Endothelial cell of umbilical vein (primary cell): ENCODE measurements at regions not wholly inside any gene's neighbourhood (a gene's known extent, or its start where the extent isn't known, plus 50 kb on each side); places are given as distances from the start of the nearest gene placed in this dataset.

Source experiments
- BruUV-seq: library from RNA; stranded (reverse); fragments of 400-500 nt; replicated peaks from 2 replicates; lab custom pipeline; 2021; lab: Mats Ljungman, UMichigan
- CTCF ChIA-PET: fragments of 300-600, 350-600 bp; sonication (Branson Sonifier 250); formaldehyde crosslinking; loops from one replicate; lab custom pipeline; 2021; ENCODE audit warnings: antibody characterized with exemption, inconsistent platforms; lab: Charles Lee
- POLR2A ChIA-PET: fragments of 300-600, 350-600 bp; sonication (Branson Sonifier 250); formaldehyde crosslinking; loops from one replicate; lab custom pipeline; 2021; ENCODE audit warnings: antibody characterized with exemption, inconsistent platforms; lab: Charles Lee
- DNase-seq: peaks from one replicate; pipeline ENCODE4 v3.0.0-alpha.2; 2011; ENCODE audit warnings: low read depth, low spot score
- FAIRE-seq: peaks from 2 replicates; lab custom pipeline; 2011; peaks lifted over from hg19 to GRCh38; lab: Jason Lieb, UNC
- H2AFZ ChIP-seq: 2 replicates; pipeline ENCODE4 v1.6.0; 2012; ENCODE audit warnings: low read depth, low read length, control low read depth, inconsistent platforms
- H3K27ac ChIP-seq: 2 replicates; pipeline ENCODE4 v1.5.1; 2011; ENCODE audit warnings: low read depth, mild to moderate bottlenecking, control low read depth, low read length, moderate library complexity; ENCODE audit not compliant: insufficient read depth
- H3K27me3 ChIP-seq, 2 experiments: 2 replicates each; pipeline versions ENCODE4 v1.6.0 to v1.6.1; 2011; ENCODE audit warnings: low read length in 2 of 2, mixed read lengths in 1 of 2; ENCODE audit not compliant: control insufficient read depth in 2 of 2, insufficient read depth in 2 of 2
- H3K36me3 ChIP-seq, 2 experiments: 2 replicates in 1 of 2; 3 replicates in 1 of 2; pipeline ENCODE4 v1.5.1; 2011; ENCODE audit warnings: low read length in 2 of 2, mild to moderate bottlenecking in 1 of 2, moderate library complexity in 1 of 2; ENCODE audit not compliant: control insufficient read depth in 2 of 2, insufficient read depth in 2 of 2; ENCODE audit errors: extremely low read depth in 1 of 2
- H3K4me1 ChIP-seq: 3 replicates; pipeline ENCODE4 v1.5.1; 2011; ENCODE audit warnings: mild to moderate bottlenecking, low read length; ENCODE audit not compliant: control insufficient read depth, insufficient read depth; ENCODE audit errors: extremely low read depth
- H3K4me2 ChIP-seq: 2 replicates; pipeline ENCODE4 v1.6.1; 2011; ENCODE audit warnings: low read length, control low read depth, mixed read lengths; ENCODE audit not compliant: insufficient read depth
- H3K4me3 ChIP-seq, 3 experiments: fragments of 200-600 bp in 1 of 3; sonication (generic), shearing (Covaris generic) in 1 of 3; replicated peaks in 1 of 3; 2 replicates each; pipeline ENCODE4 v1.5.1; 2011 to 2016; ENCODE audit warnings: control low read depth in 3 of 3, low read length in 3 of 3, mild to moderate bottlenecking in 2 of 3, inconsistent platforms in 1 of 3, low read depth in 1 of 3, moderate library complexity in 1 of 3; ENCODE audit not compliant: insufficient read depth in 1 of 3
- H3K79me2 ChIP-seq: 2 replicates; pipeline ENCODE4 v1.6.0; 2012; ENCODE audit warnings: low read length, inconsistent platforms; ENCODE audit not compliant: control insufficient read depth, insufficient read depth
- H3K9ac ChIP-seq: replicated peaks from 2 replicates; pipeline ENCODE3; 2011; ENCODE audit warnings: low read length, control low read depth; ENCODE audit not compliant: insufficient read depth; ENCODE audit errors: extremely low read depth
- H3K9me1 ChIP-seq: replicated peaks from 3 replicates; pipeline ENCODE4 v1.6.0; 2011; ENCODE audit warnings: mild to moderate bottlenecking, low read length; ENCODE audit not compliant: control insufficient read depth, insufficient read depth; ENCODE audit errors: extremely low read depth
- H3K9me3 ChIP-seq: replicated peaks from 2 replicates; pipeline ENCODE4 v1.5.1; 2012; ENCODE audit warnings: low read length, inconsistent platforms; ENCODE audit not compliant: control insufficient read depth, insufficient read depth
- H4K20me1 ChIP-seq: replicated peaks from 2 replicates; pipeline ENCODE3; 2011; ENCODE audit warnings: mild to moderate bottlenecking, low read length; ENCODE audit not compliant: control insufficient read depth, insufficient read depth; ENCODE audit errors: extremely low read depth
- CTCF ChIP-seq, 2 donors: IDR thresholded peaks; 1 replicate in 1 of 2; 2 replicates in 1 of 2; pipeline ENCODE4 v1.5.1; 2011; ENCODE audit warnings: low read length in 2 of 2, mild to moderate bottlenecking in 2 of 2, moderate library complexity in 2 of 2, control low read depth in 1 of 2, inconsistent platforms in 1 of 2, low read depth in 1 of 2; ENCODE audit not compliant: insufficient read depth in 1 of 2; ENCODE audit errors: extremely low read depth in 1 of 2
- EZH2 ChIP-seq: IDR thresholded peaks from 2 replicates; pipeline ENCODE4 v1.6.1; 2012; ENCODE audit warnings: borderline replicate concordance, low read depth, mild to moderate bottlenecking, moderate library complexity, low read length, inconsistent platforms; ENCODE audit not compliant: severe bottlenecking
- FOS ChIP-seq: IDR thresholded peaks from 2 replicates; pipeline ENCODE4 v1.6.1; 2011; ENCODE audit warnings: mild to moderate bottlenecking, low read length, moderate library complexity, borderline replicate concordance; ENCODE audit not compliant: insufficient read depth
- GATA2 ChIP-seq: IDR thresholded peaks from 2 replicates; pipeline ENCODE4 v1.7.0; 2011; ENCODE audit warnings: low read depth, mild to moderate bottlenecking, moderate library complexity, mixed read lengths, low read length; ENCODE audit not compliant: insufficient read length, insufficient read depth
- JUN ChIP-seq: IDR thresholded peaks from 2 replicates; pipeline ENCODE4 v1.6.1; 2011; ENCODE audit warnings: borderline replicate concordance, low read depth; ENCODE audit not compliant: insufficient read length, insufficient read depth
- MAX ChIP-seq: IDR thresholded peaks from 2 replicates; pipeline ENCODE4 v1.6.1; 2011; ENCODE audit not compliant: insufficient read depth, insufficient read length
- MYC ChIP-seq: IDR thresholded peaks from one replicate; pipeline ENCODE4 v1.6.1; 2011; ENCODE audit warnings: mild to moderate bottlenecking, low read depth, low read length
- POLR2A ChIP-seq: IDR thresholded peaks from 2 replicates; pipeline ENCODE4 v1.6.1; 2012; ENCODE audit warnings: low read depth, mild to moderate bottlenecking, control low read depth, low read length
- POLR2AphosphoS5 ChIP-seq: IDR thresholded peaks from 2 replicates; pipeline ENCODE4 v1.6.1; 2012; ENCODE audit warnings: low read depth, mild to moderate bottlenecking, control low read depth, low read length, moderate library complexity; ENCODE audit not compliant: insufficient read depth
- dilution Hi-C: fragments of 300-500 bp; cut with MboI; formaldehyde crosslinking; loops from one replicate; pipeline ENCODE4 v1.15.0; 2019; ENCODE audit warnings: low sequenced_read_pairs; ENCODE audit not compliant: extremely low pct_ligation_motif_present
- intact Hi-C: fragments of 100-400 bp; cut with micrococcal nuclease; formaldehyde crosslinking; loops from one replicate; pipeline ENCODE4 v1.10.0; 2022

- DNase-seq (no peak), FAIRE-seq (no peak)
- dilution Hi-C loops, result no loop called here
- no peak for TF ChIP-seq JUN
- no peak for TF ChIP-seq POLR2A
- TF ChIP-seq MYC, result no peak
- no peak for TF ChIP-seq POLR2AphosphoS5
- TF ChIP-seq GATA2, result no peak
- TF ChIP-seq MAX, result no peak
- TF ChIP-seq EZH2, result no peak
- TF ChIP-seq FOS, result no peak
- TF ChIP-seq CTCF (IDR thresholded peaks at IDR 0.05; ENCODE audit: extremely low read depth in 1 of 2, insufficient read depth in 1 of 2, low read depth in 1 of 2, low read length in 2 of 2), result no peak
- Histone ChIP-seq H3K27ac (no peak overlapping the region), H4K20me1 (no peaks in the 10 kb centered on the region), H3K27me3 (no peaks in the 10 kb centered on the region), H3K9me1 (no peaks in the 10 kb centered on the region), H3K9me3 (no peaks in the 10 kb centered on the region), H3K79me2 (no peaks in the 10 kb centered on the region), H3K36me3 (no peaks in the 10 kb centered on the region), H3K9ac (no peak overlapping the region), H3K4me3 (no peak overlapping the region), H3K4me1 (no peaks in the 10 kb centered on the region), H2AFZ (no peak overlapping the region), H3K4me2 (no peak overlapping the region)
- ChIA-PET POLR2A (no interaction called here), CTCF (no interaction called here)
- BruUV-seq, result no TSS peak
- intact Hi-C loops, result no loop called here
These were observed 349.4 kb downstream of the CNTN3 start for GRCh38 chr3:74265069-74265468.
